ENCODE measurements at regions not wholly inside any gene's neighbourhood (a gene's known extent, or its start where the extent isn't known, plus 50 kb on each side); places are given as distances from the start of the nearest gene placed in this dataset.

DNA sequence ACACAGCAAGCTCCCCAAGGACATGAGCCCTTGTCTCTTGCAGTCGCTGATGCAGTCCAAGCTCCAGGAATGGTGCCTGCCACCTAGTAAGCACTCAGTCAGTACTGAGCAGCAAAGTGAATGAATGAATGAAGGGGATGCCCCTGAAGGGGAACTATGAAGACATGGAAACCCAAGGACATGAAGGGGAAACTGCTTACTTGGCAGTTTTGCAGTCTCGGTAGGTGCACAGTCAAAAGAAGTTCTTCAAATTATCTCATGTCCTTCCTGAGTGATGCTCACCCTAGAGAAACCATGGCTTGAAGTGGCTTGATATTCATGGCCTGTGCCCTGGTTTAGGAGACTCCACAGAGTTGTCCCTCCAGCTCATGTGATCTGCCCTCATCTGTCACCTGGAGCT lies 102.1 kb upstream of the DLX2 start:
- TF ChIP-seq POLR2AphosphoS5 (IDR thresholded peaks at IDR 0.05; ENCODE audit: borderline replicate concordance, low read depth, low read length) (no peak), EZH2 (IDR thresholded peaks at IDR 0.05) (no peak)

Data from SK-N-MC (cell line).